HEK293 (cell line): ENCODE measurements at regions not wholly inside any gene's neighbourhood (a gene's known extent, or its start where the extent isn't known, plus 50 kb on each side); places are given as distances from the start of the nearest gene placed in this dataset.

Experiments used
- CTCF ChIA-PET: fragments of 350-600 bp; formaldehyde crosslinking; extraction: SDS; loops from one replicate; lab custom pipeline; 2021; ENCODE audit warnings: antibody characterized with exemption; lab: Yijun Ruan, JAX
- POLR2A ChIA-PET: fragments of 300-600 bp; formaldehyde crosslinking; extraction: SDS; loops from one replicate; lab custom pipeline; 2020; ENCODE audit warnings: antibody characterized with exemption, inconsistent platforms; lab: Yijun Ruan, JAX
- H3K27ac ChIP-seq: fragments of 200-500 bp; sonication (Bioruptor generic); 2 replicates; pipeline ENCODE4 v1.5.1; 2014; ENCODE audit warnings: low read depth, low read length, control low read depth, inconsistent platforms; ENCODE audit errors: extremely low read depth
- H3K36me3 ChIP-seq, 2 experiments: fragments of 200-500 bp in 1 of 2; sonication (Bioruptor generic) in 1 of 2; 1 replicate in 1 of 2; 2 replicates in 1 of 2; pipeline ENCODE4 v1.5.1; 2014 to 2017; ENCODE audit warnings: inconsistent platforms in 2 of 2, low read length in 2 of 2; ENCODE audit not compliant: control insufficient read depth in 2 of 2, insufficient read depth in 1 of 2
- H3K4me1 ChIP-seq: fragments of 200-500 bp; sonication (Bioruptor generic); 2 replicates; pipeline ENCODE4 v1.5.1; 2014; ENCODE audit warnings: mild to moderate bottlenecking, low read length, inconsistent platforms; ENCODE audit not compliant: control insufficient read depth, insufficient read depth
- H3K4me3 ChIP-seq: 2 replicates; pipeline ENCODE4 v1.5.1; 2011; ENCODE audit warnings: low read depth, mild to moderate bottlenecking, control low read depth, low read length, moderate library complexity
- H3K9me3 ChIP-seq: fragments of 200-500 bp; sonication (Bioruptor generic); 2 replicates; pipeline ENCODE4 v1.5.1; 2014; ENCODE audit warnings: low read depth, low read length, inconsistent platforms; ENCODE audit not compliant: control insufficient read depth, insufficient read depth
- HOXD13 ChIP-seq: sonication (generic); formaldehyde crosslinking; IDR thresholded peaks from 2 replicates; pipeline ENCODE4 v1.8.0; 2022; ENCODE audit warnings: missing genetic modification reagents, borderline replicate concordance
- PRDM1 ChIP-seq: fragments of 450-650 bp; formaldehyde crosslinking; IDR thresholded peaks from 2 replicates; pipeline ENCODE4; 2016; ENCODE audit warnings: missing biosample characterization, missing genetic modification characterization
- PRDM2 ChIP-seq: fragments of 450-650 bp; formaldehyde crosslinking; IDR thresholded peaks from 2 replicates; pipeline ENCODE4 v1.5.1; 2016; ENCODE audit warnings: missing biosample characterization, missing genetic modification characterization, borderline replicate concordance
- PRDM6 ChIP-seq: fragments of 450-650 bp; formaldehyde crosslinking; IDR thresholded peaks from 2 replicates; pipeline ENCODE4 v1.5.1; 2017; ENCODE audit warnings: missing biosample characterization, missing genetic modification characterization
- RBAK ChIP-seq: fragments of 450-650 bp; formaldehyde crosslinking; IDR thresholded peaks from 2 replicates; pipeline ENCODE4 v1.5.1; 2016; ENCODE audit warnings: missing biosample characterization, missing genetic modification characterization
- SALL2 ChIP-seq: fragments of 450-650 bp; formaldehyde crosslinking; IDR thresholded peaks from 2 replicates; pipeline ENCODE4 v1.5.0; 2017; ENCODE audit warnings: missing biosample characterization, mild to moderate bottlenecking, missing genetic modification characterization, borderline replicate concordance
- SP2 ChIP-seq: fragments of 450-650 bp; formaldehyde crosslinking; IDR thresholded peaks from 2 replicates; pipeline ENCODE4 v1.5.1; 2016; ENCODE audit warnings: missing biosample characterization, missing genetic modification characterization
- TCF7L2 ChIP-seq: IDR thresholded peaks from 2 replicates; pipeline ENCODE4 v1.6.1; 2011; ENCODE audit warnings: low read depth, mild to moderate bottlenecking, inconsistent platforms, low read length, moderate library complexity, borderline replicate concordance
- TRIM28 ChIP-seq: IDR thresholded peaks from 2 replicates; pipeline ENCODE4 v1.6.1; 2011; ENCODE audit warnings: low read length, control low read depth, borderline replicate concordance
- ZBTB17 ChIP-seq: fragments of 450-650 bp; formaldehyde crosslinking; IDR thresholded peaks from 2 replicates; pipeline ENCODE4 v1.5.1; 2016; ENCODE audit warnings: missing biosample characterization, missing genetic modification characterization
- ZIC2 ChIP-seq: fragments of 450-650 bp; formaldehyde crosslinking; IDR thresholded peaks from 2 replicates; pipeline ENCODE4 v1.5.1; 2016; ENCODE audit warnings: missing biosample characterization, missing genetic modification characterization
- ZNF221 ChIP-seq: fragments of 450-650 bp; formaldehyde crosslinking; IDR thresholded peaks from 2 replicates; pipeline ENCODE4 v1.5.1; 2017; ENCODE audit warnings: missing biosample characterization, missing genetic modification characterization, borderline replicate concordance
- ZNF324 ChIP-seq: fragments of 450-650 bp; formaldehyde crosslinking; IDR thresholded peaks from 2 replicates; pipeline ENCODE4 v1.5.1; 2016; ENCODE audit warnings: missing biosample characterization, missing genetic modification characterization
- ZNF776 ChIP-seq: fragments of 450-650 bp; formaldehyde crosslinking; IDR thresholded peaks from 2 replicates; pipeline ENCODE4 v1.5.0; 2017; ENCODE audit warnings: missing biosample characterization, missing genetic modification characterization, borderline replicate concordance
- ZNF837 ChIP-seq: fragments of 450-650 bp; formaldehyde crosslinking; IDR thresholded peaks from 2 replicates; pipeline ENCODE4 v1.5.1; 2016; ENCODE audit warnings: missing biosample characterization, missing genetic modification characterization
- TF ChIP-seq, protein P1 (sequence below): fragments of 450-650 bp; formaldehyde crosslinking; conservative IDR thresholded peaks from 2 replicates; pipeline ENCODE4 v1.5.1; 2016; ENCODE audit warnings: low read depth, missing biosample characterization, missing genetic modification characterization

GRCh38 chr13:61908906-61909615, 493.4 kb upstream of the PCDH20 start:
- TF ChIP-seq ZIC2 (tag by site-specific recombination) = no peak
- 0 out of 2 replicates have a peak, but pooled peaks have one; percentile 12 for TF ChIP-seq TCF7L2
- TF ChIP-seq PRDM6 (tag by site-specific recombination) = no peak
- TF ChIP-seq PRDM2 (tag by site-specific recombination) = no peak
- TF ChIP-seq, all 188 proteins: peak for 1
- Histone ChIP-seq H3K27ac (no peak overlapping the region), H3K4me3 (no peak overlapping the region), H3K4me1 (no peaks in the 10 kb centered on the region), H3K9me3 (no peaks in the 10 kb centered on the region), H3K36me3 (no peaks in the 10 kb centered on the region)
- ChIA-PET POLR2A (no interaction called here), CTCF (no interaction called here)

DNA sequence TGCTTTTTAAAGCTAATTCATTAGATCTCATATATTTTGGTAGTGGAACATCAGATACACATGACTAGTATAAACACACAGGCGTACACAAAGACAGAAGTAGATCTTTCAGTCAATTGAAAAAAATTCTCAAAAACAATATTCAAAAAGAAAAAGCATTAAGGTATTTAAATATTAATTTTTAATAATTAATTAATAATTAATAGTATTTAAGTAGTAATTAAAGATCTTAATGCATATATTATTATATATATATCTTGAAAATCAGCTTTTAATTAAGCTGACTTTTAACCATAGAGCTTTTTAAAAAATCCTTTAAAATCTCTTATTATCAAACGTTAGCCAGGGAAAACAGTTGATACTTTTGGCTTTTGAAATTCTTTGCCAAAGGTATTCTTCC, 489.4 kb upstream of the PCDH20 start:
- POLR2A ChIA-PET = no interaction called here
- no peak overlapping the region for H3K27ac ChIP-seq
- no peaks in the 10 kb centered on the region for H3K4me1 ChIP-seq
- CTCF ChIA-PET = interaction anchor here (0.6 to 1.7 kb wide), 3 partner anchors 10 to 26 kb away, joined by 3 to 7 read pairs (median 3); no protein-coding TSS in a partner anchor
- no peak overlapping the region for H3K4me3 ChIP-seq
- no peaks in the 10 kb centered on the region for H3K9me3 ChIP-seq
- no peak for TF ChIP-seq ZNF324 (tag by site-specific recombination)
- no peak for TF ChIP-seq SALL2 (tag by site-specific recombination)
- TF ChIP-seq ZNF837 (tag by site-specific recombination) = no peak
- TF ChIP-seq RBAK (tag by site-specific recombination) = no peak
- no peaks in the 10 kb centered on the region for H3K36me3 ChIP-seq

DNA sequence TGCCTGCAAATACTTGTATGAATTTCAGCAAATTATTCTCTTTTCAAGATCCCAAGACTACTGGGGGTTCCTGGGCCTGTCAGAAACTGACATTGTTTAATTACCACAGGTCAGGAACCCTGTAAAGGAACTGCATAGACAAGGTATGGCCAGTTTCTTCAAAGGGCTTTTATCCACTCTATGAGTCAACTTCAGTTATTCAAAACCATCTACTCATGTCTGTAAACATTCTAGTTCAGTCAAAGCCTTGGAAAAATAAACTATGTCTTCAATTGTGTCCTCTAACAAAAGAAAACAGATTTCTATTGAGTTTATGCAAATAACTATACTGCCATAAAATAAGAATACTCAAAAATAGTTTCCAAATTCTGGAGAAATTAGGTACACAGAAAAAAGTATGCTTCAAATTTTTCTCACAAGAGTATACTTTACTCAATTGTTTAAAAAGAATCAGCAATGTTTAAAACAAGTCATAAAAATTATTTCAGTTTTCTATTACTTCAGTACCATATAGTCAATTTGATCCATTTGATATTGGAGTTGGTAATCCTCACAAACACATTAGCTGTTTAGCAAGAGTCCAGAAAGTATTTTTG, 486.4 kb upstream of the PCDH20 start:
- Histone ChIP-seq H3K4me3 (no peak overlapping the region), H3K9me3 (no peaks in the 10 kb centered on the region), H3K4me1 (no peaks in the 10 kb centered on the region), H3K36me3 (no peaks in the 10 kb centered on the region), H3K27ac (no peak overlapping the region)
- ChIA-PET POLR2A (no interaction called here), CTCF (no interaction called here)
- no peak for TF ChIP-seq ZBTB17 (tag by site-specific recombination)
- TF ChIP-seq HOXD13 = no peak
- no peak for TF ChIP-seq PRDM1 (tag by site-specific recombination)
- TF ChIP-seq, protein P1, sequence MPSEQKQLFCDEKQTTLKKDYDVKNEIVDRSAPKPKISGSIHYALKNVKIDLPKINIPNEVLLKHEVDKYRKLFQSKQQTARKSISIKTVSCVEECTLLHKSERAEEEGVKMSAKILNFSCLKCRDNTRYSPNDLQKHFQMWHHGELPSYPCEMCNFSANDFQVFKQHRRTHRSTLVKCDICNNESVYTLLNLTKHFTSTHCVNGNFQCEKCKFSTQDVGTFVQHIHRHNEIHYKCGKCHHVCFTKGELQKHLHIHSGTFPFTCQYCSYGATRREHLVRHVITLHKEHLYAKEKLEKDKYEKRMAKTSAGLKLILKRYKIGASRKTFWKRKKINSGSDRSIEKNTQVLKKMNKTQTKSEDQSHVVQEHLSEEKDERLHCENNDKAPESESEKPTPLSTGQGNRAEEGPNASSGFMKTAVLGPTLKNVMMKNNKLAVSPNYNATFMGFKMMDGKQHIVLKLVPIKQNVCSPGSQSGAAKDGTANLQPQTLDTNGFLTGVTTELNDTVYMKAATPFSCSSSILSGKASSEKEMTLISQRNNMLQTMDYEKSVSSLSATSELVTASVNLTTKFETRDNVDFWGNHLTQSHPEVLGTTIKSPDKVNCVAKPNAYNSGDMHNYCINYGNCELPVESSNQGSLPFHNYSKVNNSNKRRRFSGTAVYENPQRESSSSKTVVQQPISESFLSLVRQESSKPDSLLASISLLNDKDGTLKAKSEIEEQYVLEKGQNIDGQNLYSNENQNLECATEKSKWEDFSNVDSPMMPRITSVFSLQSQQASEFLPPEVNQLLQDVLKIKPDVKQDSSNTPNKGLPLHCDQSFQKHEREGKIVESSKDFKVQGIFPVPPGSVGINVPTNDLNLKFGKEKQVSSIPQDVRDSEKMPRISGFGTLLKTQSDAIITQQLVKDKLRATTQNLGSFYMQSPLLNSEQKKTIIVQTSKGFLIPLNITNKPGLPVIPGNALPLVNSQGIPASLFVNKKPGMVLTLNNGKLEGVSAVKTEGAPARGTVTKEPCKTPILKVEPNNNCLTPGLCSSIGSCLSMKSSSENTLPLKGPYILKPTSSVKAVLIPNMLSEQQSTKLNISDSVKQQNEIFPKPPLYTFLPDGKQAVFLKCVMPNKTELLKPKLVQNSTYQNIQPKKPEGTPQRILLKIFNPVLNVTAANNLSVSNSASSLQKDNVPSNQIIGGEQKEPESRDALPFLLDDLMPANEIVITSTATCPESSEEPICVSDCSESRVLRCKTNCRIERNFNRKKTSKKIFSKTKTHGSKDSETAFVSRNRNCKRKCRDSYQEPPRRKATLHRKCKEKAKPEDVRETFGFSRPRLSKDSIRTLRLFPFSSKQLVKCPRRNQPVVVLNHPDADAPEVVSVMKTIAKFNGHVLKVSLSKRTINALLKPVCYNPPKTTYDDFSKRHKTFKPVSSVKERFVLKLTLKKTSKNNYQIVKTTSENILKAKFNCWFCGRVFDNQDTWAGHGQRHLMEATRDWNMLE (tag by site-specific recombination) = no peak
- no peak for TF ChIP-seq ZNF776 (tag by site-specific recombination)
- TF ChIP-seq SP2 (tag by site-specific recombination) = no peak
- no peak for TF ChIP-seq ZNF221 (tag by site-specific recombination)
- TF ChIP-seq TRIM28 = 0 out of 2 replicates have a peak, but pooled peaks have one; percentile 9
